ENCODE measurements at regions not wholly inside any gene's neighbourhood (a gene's known extent, or its start where the extent isn't known, plus 50 kb on each side); places are given as distances from the start of the nearest gene placed in this dataset.

DNA sequence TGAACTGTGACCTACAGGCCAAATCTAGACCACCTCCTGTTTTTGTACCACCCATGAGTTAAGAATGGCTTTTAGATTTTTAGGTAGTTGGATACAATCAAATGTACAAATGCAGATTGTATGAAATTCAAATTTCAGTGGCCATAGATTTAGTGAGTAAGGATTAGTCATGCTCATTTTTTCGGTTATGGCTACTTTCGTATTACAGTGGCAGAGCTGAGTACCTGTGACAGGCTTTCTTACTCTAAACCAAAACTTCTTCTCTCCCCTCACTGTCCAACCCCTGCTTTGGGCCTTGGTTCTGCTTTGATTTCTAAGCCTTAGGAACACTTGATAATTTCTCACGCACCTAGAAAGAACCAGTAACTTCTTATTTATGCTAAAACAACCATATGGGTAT is 82.1 kb downstream of the CDC42EP3 start:
- no peak for TF ChIP-seq REST (IDR thresholded peaks at IDR 0.05)
- no peak for TF ChIP-seq POLR2A (IDR thresholded peaks at IDR 0.05; ENCODE audit: low read length)
- no peak for TF ChIP-seq MYC (IDR thresholded peaks at IDR 0.05; ENCODE audit: borderline replicate concordance, low read length)
- no peak for TF ChIP-seq CTCF (IDR thresholded peaks at IDR 0.05)
- no peak for TF ChIP-seq RCOR1 (IDR thresholded peaks at IDR 0.05; ENCODE audit: low read depth, low read length)
- no peak for TF ChIP-seq JUN (IDR thresholded peaks at IDR 0.05)
- no peak for TF ChIP-seq NR3C1 (IDR thresholded peaks at IDR 0.05)

Data from A549 (cell line).